Spleen (tissue), 7 donors: ENCODE measurements at regions not wholly inside any gene's neighbourhood (a gene's known extent, or its start where the extent isn't known, plus 50 kb on each side); places are given as distances from the start of the nearest gene placed in this dataset.

Experiments used
- POLR2A ChIP-seq, 3 donors: fragments of 450-650 bp; IDR thresholded peaks; one replicate each; pipeline ENCODE4 v1.5.1; 2017; ENCODE audit warnings: antibody characterized with exemption in 3 of 3, mild to moderate bottlenecking in 1 of 3
- TF ChIP-seq, protein P1 (sequence below), 11 experiments: fragments of 200-600 bp in 7 of 11; fragments of 450-650 bp in 4 of 11; sonication (generic) in 4 of 11; IDR thresholded peaks in 8 of 11; conservative IDR thresholded peaks in 3 of 11; 1 replicate in 7 of 11; 2 replicates in 4 of 11; pipeline versions ENCODE4 v1.4.0 to v1.8.0; 2016 to 2021; ENCODE audit warnings: antibody characterized with exemption in 11 of 11, inconsistent platforms in 4 of 11, mild to moderate bottlenecking in 1 of 11
- donor health status: DM: no; HTN: no; CAD: no; lungs with moderate emphysema.
- donor health status: DM: no; HTN: no; CAD: no.
- donor health status: DM: no; HTN: no; CAD: no.

DNA sequence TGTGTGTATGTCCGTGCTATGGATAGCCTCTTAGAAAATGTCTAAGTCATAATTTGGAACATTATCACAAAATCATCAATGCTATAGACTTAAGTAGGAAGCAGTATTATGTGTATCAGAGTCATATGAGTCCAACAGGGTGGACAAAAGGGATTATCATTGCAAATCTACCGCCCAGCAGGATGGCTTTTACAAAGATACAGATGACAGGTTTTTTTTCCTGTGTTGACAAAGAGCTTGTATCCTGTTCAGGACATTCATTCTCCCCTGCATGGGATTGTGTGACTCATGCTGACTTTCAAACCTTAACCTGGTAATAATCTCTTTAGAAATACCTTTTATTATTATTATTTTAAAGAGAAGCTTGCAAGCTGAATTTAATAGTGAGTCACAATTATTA lies 310.3 kb upstream of the GNPDA2 start:
- TF ChIP-seq, protein P1, sequence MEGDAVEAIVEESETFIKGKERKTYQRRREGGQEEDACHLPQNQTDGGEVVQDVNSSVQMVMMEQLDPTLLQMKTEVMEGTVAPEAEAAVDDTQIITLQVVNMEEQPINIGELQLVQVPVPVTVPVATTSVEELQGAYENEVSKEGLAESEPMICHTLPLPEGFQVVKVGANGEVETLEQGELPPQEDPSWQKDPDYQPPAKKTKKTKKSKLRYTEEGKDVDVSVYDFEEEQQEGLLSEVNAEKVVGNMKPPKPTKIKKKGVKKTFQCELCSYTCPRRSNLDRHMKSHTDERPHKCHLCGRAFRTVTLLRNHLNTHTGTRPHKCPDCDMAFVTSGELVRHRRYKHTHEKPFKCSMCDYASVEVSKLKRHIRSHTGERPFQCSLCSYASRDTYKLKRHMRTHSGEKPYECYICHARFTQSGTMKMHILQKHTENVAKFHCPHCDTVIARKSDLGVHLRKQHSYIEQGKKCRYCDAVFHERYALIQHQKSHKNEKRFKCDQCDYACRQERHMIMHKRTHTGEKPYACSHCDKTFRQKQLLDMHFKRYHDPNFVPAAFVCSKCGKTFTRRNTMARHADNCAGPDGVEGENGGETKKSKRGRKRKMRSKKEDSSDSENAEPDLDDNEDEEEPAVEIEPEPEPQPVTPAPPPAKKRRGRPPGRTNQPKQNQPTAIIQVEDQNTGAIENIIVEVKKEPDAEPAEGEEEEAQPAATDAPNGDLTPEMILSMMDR (IDR thresholded peaks at IDR 0.05 in 8 of 11, conservative IDR thresholded peaks at IDR 0.05 in 3 of 11) = no peak
- no peak for TF ChIP-seq POLR2A (IDR thresholded peaks at IDR 0.05)
